H9 (cell line): ENCODE measurements at regions not wholly inside any gene's neighbourhood (a gene's known extent, or its start where the extent isn't known, plus 50 kb on each side); places are given as distances from the start of the nearest gene placed in this dataset.

Source experiments
- DNase-seq: peaks from one replicate; pipeline ENCODE4 v3.0.0-alpha.2; 2017
- H2AFZ ChIP-seq: one replicate; pipeline ENCODE4 v1.6.1; 2013; ENCODE audit warnings: mild to moderate bottlenecking, low read length, control low read depth, moderate library complexity
- H2AK5ac ChIP-seq: 2 replicates; pipeline ENCODE4 v1.6.1; 2013; ENCODE audit warnings: low read length, control low read depth, mixed read lengths; ENCODE audit not compliant: insufficient read length
- H2BK120ac ChIP-seq: one replicate; pipeline ENCODE4 v1.6.1; 2013; ENCODE audit warnings: low read depth, mild to moderate bottlenecking, low read length, control low read depth, inconsistent platforms; ENCODE audit not compliant: poor library complexity, severe bottlenecking
- H2BK12ac ChIP-seq: 2 replicates; pipeline ENCODE4 v1.6.1; 2013; ENCODE audit warnings: low read length, control low read depth, mixed read lengths, low read depth; ENCODE audit not compliant: insufficient read length
- H2BK15ac ChIP-seq: 2 replicates; pipeline ENCODE4 v1.6.1; 2013; ENCODE audit warnings: low read depth, low read length, control low read depth
- H2BK20ac ChIP-seq: one replicate; pipeline ENCODE4 v1.6.1; 2013; ENCODE audit warnings: low read depth, mild to moderate bottlenecking, low read length, control low read depth, inconsistent platforms; ENCODE audit not compliant: poor library complexity, severe bottlenecking
- H2BK5ac ChIP-seq: 2 replicates; pipeline ENCODE4 v1.6.1; 2013; ENCODE audit warnings: low read length, control low read depth, mixed read lengths; ENCODE audit not compliant: insufficient read length
- H3K14ac ChIP-seq: 2 replicates; pipeline ENCODE4 v1.6.1; 2013; ENCODE audit warnings: low read length, control low read depth; ENCODE audit not compliant: insufficient read depth
- H3K18ac ChIP-seq: 2 replicates; pipeline ENCODE4 v1.6.1; 2013; ENCODE audit warnings: low read depth, mild to moderate bottlenecking, mixed read lengths, low read length, control low read depth; ENCODE audit not compliant: insufficient read length
- H3K23ac ChIP-seq: 2 replicates; pipeline ENCODE4 v1.6.1; 2013; ENCODE audit warnings: low read length, control low read depth, mixed read lengths, low read depth; ENCODE audit not compliant: insufficient read length
- H3K23me2 ChIP-seq: 2 replicates; pipeline ENCODE4 v1.6.1; 2013; ENCODE audit warnings: low read depth, mild to moderate bottlenecking, mixed read lengths, low read length, control low read depth; ENCODE audit not compliant: insufficient read length, poor library complexity, severe bottlenecking
- H3K27ac ChIP-seq: 2 replicates; pipeline ENCODE4 v1.5.1; 2013; ENCODE audit warnings: low read length, control low read depth, mixed read lengths, low read depth; ENCODE audit not compliant: insufficient read length
- H3K27me3 ChIP-seq: 2 replicates; pipeline ENCODE4 v1.6.1; 2013; ENCODE audit warnings: low read length, control low read depth, inconsistent platforms; ENCODE audit not compliant: insufficient read depth
- H3K4ac ChIP-seq: 2 replicates; pipeline ENCODE4 v1.6.1; 2013; ENCODE audit warnings: low read depth, mild to moderate bottlenecking, control low read depth, inconsistent platforms, low read length, moderate library complexity
- H3K4me1 ChIP-seq: 2 replicates; pipeline ENCODE4 v1.6.1; 2013; ENCODE audit warnings: low read length, control low read depth, inconsistent platforms; ENCODE audit not compliant: insufficient read depth
- H3K4me2 ChIP-seq: 2 replicates; pipeline ENCODE4 v1.6.1; 2013; ENCODE audit warnings: low read length, control low read depth, mixed read lengths; ENCODE audit not compliant: insufficient read length, insufficient read depth
- H3K56ac ChIP-seq: 2 replicates; pipeline ENCODE4 v1.6.1; 2013; ENCODE audit warnings: low read depth, mild to moderate bottlenecking, mixed read lengths, low read length, control low read depth; ENCODE audit not compliant: insufficient read length
- H3K79me1 ChIP-seq: 2 replicates; pipeline ENCODE4 v1.6.1; 2013; ENCODE audit warnings: low read depth, mild to moderate bottlenecking, moderate library complexity, low read length, control low read depth, inconsistent platforms; ENCODE audit not compliant: insufficient read depth, poor library complexity, severe bottlenecking
- H3K79me2 ChIP-seq: 2 replicates; pipeline ENCODE4 v1.6.1; 2013; ENCODE audit warnings: low read length, control low read depth, inconsistent platforms; ENCODE audit not compliant: insufficient read depth
- H3K9ac ChIP-seq: 2 replicates; pipeline ENCODE4 v1.6.1; 2013; ENCODE audit warnings: low read length, control low read depth, mixed read lengths; ENCODE audit not compliant: insufficient read length; ENCODE audit errors: extremely low read depth
- H3K9me3 ChIP-seq: one replicate; pipeline ENCODE4 v1.6.1; 2013; ENCODE audit warnings: low read depth, low read length, inconsistent platforms; ENCODE audit not compliant: control insufficient read depth
- H3T11ph ChIP-seq: one replicate; pipeline ENCODE4 v1.6.1; 2013; ENCODE audit warnings: mild to moderate bottlenecking, low read length, control low read depth, inconsistent platforms
- H4K20me1 ChIP-seq: one replicate; pipeline ENCODE4 v1.6.1; 2013; ENCODE audit not compliant: control insufficient read depth, insufficient read length, insufficient read depth
- H4K5ac ChIP-seq: 2 replicates; pipeline ENCODE4 v1.6.1; 2013; ENCODE audit warnings: low read depth, mild to moderate bottlenecking, mixed read lengths, low read length, control low read depth; ENCODE audit not compliant: insufficient read length
- H4K8ac ChIP-seq: replicated peaks from 2 replicates; pipeline ENCODE4 v1.6.1; 2013; ENCODE audit warnings: low read length, control low read depth, mixed read lengths, low read depth; ENCODE audit not compliant: insufficient read length
- H4K91ac ChIP-seq: 2 replicates; pipeline ENCODE4 v1.6.1; 2013; ENCODE audit warnings: low read depth, mild to moderate bottlenecking, moderate library complexity, mixed read lengths, low read length, control low read depth; ENCODE audit not compliant: insufficient read length
- H3K27ac Mint-ChIP-seq, 3 experiments: 2 replicates in 2 of 3; 3 replicates in 1 of 3; pipeline ENCODE4 v1.8.0; 2020 to 2021; ENCODE audit warnings: mixed read lengths in 3 of 3, mild to moderate bottlenecking in 1 of 3, moderate library complexity in 1 of 3
- H3K27me3 Mint-ChIP-seq: 2 replicates; pipeline ENCODE4 v1.8.0; 2021; ENCODE audit warnings: low read depth, mild to moderate bottlenecking, moderate library complexity, mixed read lengths
- H3K36me3 Mint-ChIP-seq, 3 experiments: 2 replicates in 2 of 3; 3 replicates in 1 of 3; pipeline ENCODE4 v1.8.0; 2020 to 2021; ENCODE audit warnings: low read depth in 3 of 3, mixed read lengths in 3 of 3; ENCODE audit not compliant: insufficient read depth in 1 of 3
- H3K4me1 Mint-ChIP-seq, 2 experiments: 2 replicates each; pipeline ENCODE4 v1.8.0; 2020; ENCODE audit warnings: mixed read lengths in 2 of 2
- H3K4me3 Mint-ChIP-seq, 2 experiments: 2 replicates in 1 of 2; 3 replicates in 1 of 2; pipeline ENCODE4 v1.8.0; 2020 to 2021; ENCODE audit warnings: mild to moderate bottlenecking in 2 of 2, mixed read lengths in 2 of 2, moderate library complexity in 1 of 2
- H3K9me3 Mint-ChIP-seq, 2 experiments: 2 replicates in 1 of 2; 3 replicates in 1 of 2; pipeline ENCODE4 v1.8.0; 2020; ENCODE audit warnings: mild to moderate bottlenecking in 2 of 2, mixed read lengths in 2 of 2, moderate library complexity in 1 of 2
- WGBS: extraction: QIAGEN DNeasy Blood & Tissue Kit; methylation state at CpG from one replicate; pipeline ENCODE4 v1.1.7; 2013; ENCODE audit warnings: missing lambda C conversion rate, low lambda C conversion rate, mixed read lengths; ENCODE audit not compliant: insufficient read length; ENCODE audit errors: extremely low coverage; 5-methylcytosine and 5-hydroxymethylcytosine counted together
- TF ChIP-seq, protein P1 (sequence below): fragments of 200-600 bp; sonication (generic); conservative IDR thresholded peaks from 3 replicates; pipeline ENCODE4 v1.8.0; 2021; ENCODE audit warnings: antibody characterized with exemption, mild to moderate bottlenecking

DNA sequence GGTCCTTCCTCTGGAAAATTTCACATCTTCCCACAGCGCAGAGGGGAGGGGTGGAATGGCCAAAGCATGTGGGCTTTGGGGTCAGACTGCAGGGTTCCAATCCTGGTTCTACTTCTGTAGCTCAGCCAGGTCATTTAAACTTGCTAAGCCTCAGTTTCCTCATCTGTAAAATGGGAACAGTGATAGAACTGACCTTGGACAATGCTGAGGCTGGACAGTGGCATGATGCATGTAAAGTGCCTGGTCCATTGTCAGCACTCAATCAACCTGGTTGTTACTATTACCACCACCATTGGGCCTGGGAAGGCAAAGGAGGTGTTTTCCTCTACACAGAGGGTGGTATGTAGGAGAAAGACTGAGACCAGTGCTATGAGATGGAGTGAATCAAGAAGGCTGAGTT, 162.8 kb downstream of the VRK1 start:
- H3K27ac ChIP-seq: no peak overlapping the region
- no peaks in the 10 kb centered on the region for H3K79me1 ChIP-seq
- no peaks in the 10 kb centered on the region for H3K27me3 ChIP-seq
- Mint-ChIP-seq H3K27me3 (no peaks in the 10 kb centered on the region), H3K4me1 (peaks cover 0 to 6% of the 10 kb centered on the region in 2 experiments; a peak in 1 of 4 replicates), H3K36me3 (peaks cover 4 to 7% (median 6%) of the 10 kb centered on the region in 3 experiments; a peak in 5 of 7 replicates), H3K4me3 (no peak overlapping the region), H3K9me3 (peaks cover 7 to 16% of the 10 kb centered on the region in 2 experiments; a peak in 3 of 5 replicates), H3K27ac (no peak overlapping the region)
- no CpG with 5 or more reads among the region's 1 CpG for WGBS
- no peak overlapping the region for H3T11ph ChIP-seq
- H2BK20ac ChIP-seq: no peak overlapping the region
- no peak overlapping the region for H2BK120ac ChIP-seq
- no peak overlapping the region for H2BK12ac ChIP-seq
- H3K56ac ChIP-seq: no peak overlapping the region
- H3K9ac ChIP-seq: no peak overlapping the region
- no peaks in the 10 kb centered on the region for H4K20me1 ChIP-seq
- H3K23ac ChIP-seq: no peak overlapping the region
- no peak overlapping the region for H2AK5ac ChIP-seq
- H3K18ac ChIP-seq: no peak overlapping the region
- H2BK15ac ChIP-seq: no peak overlapping the region
- no peaks in the 10 kb centered on the region for H3K79me2 ChIP-seq
- H3K4me2 ChIP-seq: no peak overlapping the region
- DNase-seq: no peak
- no peak overlapping the region for H3K4ac ChIP-seq
- H4K8ac ChIP-seq: no peak overlapping the region
- no peak overlapping the region for H4K91ac ChIP-seq
- H3K9me3 ChIP-seq: no peaks in the 10 kb centered on the region
- no peak overlapping the region for H4K5ac ChIP-seq
- no peaks in the 10 kb centered on the region for H3K23me2 ChIP-seq
- no peak overlapping the region for H3K14ac ChIP-seq
- H2BK5ac ChIP-seq: no peak overlapping the region
- H2AFZ ChIP-seq: no peak overlapping the region
- TF ChIP-seq, protein P1, sequence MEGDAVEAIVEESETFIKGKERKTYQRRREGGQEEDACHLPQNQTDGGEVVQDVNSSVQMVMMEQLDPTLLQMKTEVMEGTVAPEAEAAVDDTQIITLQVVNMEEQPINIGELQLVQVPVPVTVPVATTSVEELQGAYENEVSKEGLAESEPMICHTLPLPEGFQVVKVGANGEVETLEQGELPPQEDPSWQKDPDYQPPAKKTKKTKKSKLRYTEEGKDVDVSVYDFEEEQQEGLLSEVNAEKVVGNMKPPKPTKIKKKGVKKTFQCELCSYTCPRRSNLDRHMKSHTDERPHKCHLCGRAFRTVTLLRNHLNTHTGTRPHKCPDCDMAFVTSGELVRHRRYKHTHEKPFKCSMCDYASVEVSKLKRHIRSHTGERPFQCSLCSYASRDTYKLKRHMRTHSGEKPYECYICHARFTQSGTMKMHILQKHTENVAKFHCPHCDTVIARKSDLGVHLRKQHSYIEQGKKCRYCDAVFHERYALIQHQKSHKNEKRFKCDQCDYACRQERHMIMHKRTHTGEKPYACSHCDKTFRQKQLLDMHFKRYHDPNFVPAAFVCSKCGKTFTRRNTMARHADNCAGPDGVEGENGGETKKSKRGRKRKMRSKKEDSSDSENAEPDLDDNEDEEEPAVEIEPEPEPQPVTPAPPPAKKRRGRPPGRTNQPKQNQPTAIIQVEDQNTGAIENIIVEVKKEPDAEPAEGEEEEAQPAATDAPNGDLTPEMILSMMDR: no peak
- no peaks in the 10 kb centered on the region for H3K4me1 ChIP-seq
